Skeletal muscle tissue (tissue), 3 donors: ENCODE measurements at regions not wholly inside any gene's neighbourhood (a gene's known extent, or its start where the extent isn't known, plus 50 kb on each side); places are given as distances from the start of the nearest gene placed in this dataset.

ENCODE experiments used
- H3K27ac ChIP-seq: one replicate; pipeline ENCODE4 v1.7.0; 2013; ENCODE audit warnings: mild to moderate bottlenecking, low read depth, low read length, inconsistent platforms
- H3K27me3 ChIP-seq, 3 donors: one replicate each; pipeline ENCODE4 v1.7.0; 2013; ENCODE audit warnings: low read length in 3 of 3; ENCODE audit not compliant: control insufficient read depth in 3 of 3, insufficient read depth in 3 of 3
- H3K36me3 ChIP-seq, 3 donors: one replicate each; pipeline ENCODE4 v1.7.0; 2013; ENCODE audit warnings: low read length in 3 of 3; ENCODE audit not compliant: control insufficient read depth in 3 of 3, insufficient read depth in 3 of 3
- H3K4me1 ChIP-seq, 3 donors: one replicate each; pipeline ENCODE4 v1.7.0; 2013; ENCODE audit warnings: low read length in 3 of 3, mild to moderate bottlenecking in 3 of 3; ENCODE audit not compliant: control insufficient read depth in 3 of 3, insufficient read depth in 3 of 3
- H3K4me3 ChIP-seq, 3 donors: one replicate each; pipeline ENCODE4 v1.7.0; 2013; ENCODE audit warnings: low read length in 3 of 3
- H3K9ac ChIP-seq, 3 donors: one replicate each; pipeline ENCODE4 v1.7.0; 2013; ENCODE audit warnings: low read length in 3 of 3, mild to moderate bottlenecking in 3 of 3, moderate library complexity in 2 of 3, low read depth in 1 of 3
- H3K9me3 ChIP-seq, 3 donors: one replicate each; pipeline ENCODE4 v1.7.0; 2013; ENCODE audit warnings: low read length in 3 of 3; ENCODE audit not compliant: control insufficient read depth in 3 of 3
- donor health status: Osteomylitis.

GRCh38 chr12:114976372-114976771, 292.4 kb upstream of the TBX3 start:
- H3K9me3 ChIP-seq, result no peaks in the 10 kb centered on the region
- no peaks in the 10 kb centered on the region for H3K27me3 ChIP-seq
- no peak overlapping the region for H3K27ac ChIP-seq
- H3K4me1 ChIP-seq, result peaks cover 0 to 3% (median 0%) of the 10 kb centered on the region in 3 donors
- no peaks in the 10 kb centered on the region for H3K36me3 ChIP-seq
- H3K9ac ChIP-seq, result no peak overlapping the region
- H3K4me3 ChIP-seq, result no peak overlapping the region

- Histone ChIP-seq H3K36me3 (no peaks in the 10 kb centered on the region), H3K4me1 (peaks cover 0 to 3% (median 0%) of the 10 kb centered on the region in 3 donors)
Observed at GRCh38 chr12:114975640-114976310, 291.8 kb upstream of the TBX3 start.

GRCh38 chr12:114974826-114975639, 291.1 kb upstream of the TBX3 start:
- H3K27ac ChIP-seq, result no peak overlapping the region
- no peaks in the 10 kb centered on the region for H3K9me3 ChIP-seq
- no peak overlapping the region for H3K4me3 ChIP-seq
- H3K9ac ChIP-seq, result no peak overlapping the region
- H3K36me3 ChIP-seq, result no peaks in the 10 kb centered on the region
- H3K4me1 ChIP-seq, result peaks cover 0 to 3% (median 0%) of the 10 kb centered on the region in 3 donors
- H3K27me3 ChIP-seq, result no peaks in the 10 kb centered on the region

More at GRCh38 chr12:114975640-114976310, 291.8 kb upstream of the TBX3 start:
- Histone ChIP-seq H3K4me3 (no peak overlapping the region), H3K27ac (no peak overlapping the region), H3K9ac (no peak overlapping the region), H3K9me3 (no peaks in the 10 kb centered on the region), H3K27me3 (no peaks in the 10 kb centered on the region)

- no peak overlapping the region for H3K27ac ChIP-seq
- no peak overlapping the region for H3K4me3 ChIP-seq
- peaks cover 0 to 3% (median 0%) of the 10 kb centered on the region in 3 donors for H3K4me1 ChIP-seq
- H3K27me3 ChIP-seq, result no peaks in the 10 kb centered on the region
- no peak overlapping the region for H3K9ac ChIP-seq
- H3K36me3 ChIP-seq, result no peaks in the 10 kb centered on the region
- H3K9me3 ChIP-seq, result no peaks in the 10 kb centered on the region
Observed at GRCh38 chr12:114974333-114974732, 290.4 kb upstream of the TBX3 start.

GRCh38 chr12:114968727-114969126, 284.8 kb upstream of the TBX3 start:
- no peak overlapping the region for H3K27ac ChIP-seq
- no peaks in the 10 kb centered on the region for H3K27me3 ChIP-seq
- H3K4me3 ChIP-seq, result no peak overlapping the region
- no peaks in the 10 kb centered on the region for H3K4me1 ChIP-seq
- no peaks in the 10 kb centered on the region for H3K36me3 ChIP-seq
- no peak overlapping the region for H3K9ac ChIP-seq
- H3K9me3 ChIP-seq, result no peaks in the 10 kb centered on the region

- Histone ChIP-seq H3K27ac (no peak overlapping the region), H3K4me3 (no peak overlapping the region), H3K9ac (no peak overlapping the region), H3K4me1 (no peaks in the 10 kb centered on the region), H3K27me3 (no peaks in the 10 kb centered on the region), H3K36me3 (no peaks in the 10 kb centered on the region), H3K9me3 (no peaks in the 10 kb centered on the region)
Observed at GRCh38 chr12:114967151-114967550, 283.2 kb upstream of the TBX3 start.

- Histone ChIP-seq H3K27ac (no peak overlapping the region), H3K36me3 (no peaks in the 10 kb centered on the region), H3K9me3 (no peaks in the 10 kb centered on the region), H3K4me1 (no peaks in the 10 kb centered on the region), H3K9ac (no peak overlapping the region), H3K4me3 (no peak overlapping the region), H3K27me3 (no peaks in the 10 kb centered on the region)
Observed at GRCh38 chr12:114964841-114965240, 280.9 kb upstream of the TBX3 start.

- Histone ChIP-seq H3K9me3 (no peaks in the 10 kb centered on the region), H3K4me3 (no peak overlapping the region), H3K27me3 (no peaks in the 10 kb centered on the region), H3K27ac (no peak overlapping the region), H3K9ac (no peak overlapping the region), H3K4me1 (no peaks in the 10 kb centered on the region), H3K36me3 (no peaks in the 10 kb centered on the region)
Observed at GRCh38 chr12:114963846-114964245, 279.9 kb upstream of the TBX3 start.

- Histone ChIP-seq H3K27ac (no peak overlapping the region), H3K4me3 (no peak overlapping the region), H3K4me1 (no peaks in the 10 kb centered on the region), H3K9me3 (no peaks in the 10 kb centered on the region), H3K27me3 (no peaks in the 10 kb centered on the region), H3K36me3 (no peaks in the 10 kb centered on the region), H3K9ac (no peak overlapping the region)
Observed at GRCh38 chr12:114961491-114961890, 277.5 kb upstream of the TBX3 start.

- H3K4me3 ChIP-seq, result no peak overlapping the region
- no peak overlapping the region for H3K9ac ChIP-seq
- H3K4me1 ChIP-seq, result no peaks in the 10 kb centered on the region
- H3K36me3 ChIP-seq, result no peaks in the 10 kb centered on the region
- H3K9me3 ChIP-seq, result no peaks in the 10 kb centered on the region
- no peak overlapping the region for H3K27ac ChIP-seq
- no peaks in the 10 kb centered on the region for H3K27me3 ChIP-seq
Observed at GRCh38 chr12:114958538-114958937, 274.6 kb upstream of the TBX3 start.
